IPS-18c (cell line): ENCODE measurements at regions not wholly inside any gene's neighbourhood (a gene's known extent, or its start where the extent isn't known, plus 50 kb on each side); places are given as distances from the start of the nearest gene placed in this dataset.

Experiments
- H3K4me3 ChIP-seq: 2 replicates; pipeline ENCODE4 v1.7.0; 2013; ENCODE audit warnings: low read depth, mild to moderate bottlenecking, low read length, moderate library complexity; ENCODE audit not compliant: insufficient read depth
- H3K9me3 ChIP-seq: one replicate; pipeline ENCODE4 v1.6.1; 2013; ENCODE audit warnings: mild to moderate bottlenecking, low read length, moderate library complexity; ENCODE audit not compliant: control insufficient read depth, insufficient read depth

DNA sequence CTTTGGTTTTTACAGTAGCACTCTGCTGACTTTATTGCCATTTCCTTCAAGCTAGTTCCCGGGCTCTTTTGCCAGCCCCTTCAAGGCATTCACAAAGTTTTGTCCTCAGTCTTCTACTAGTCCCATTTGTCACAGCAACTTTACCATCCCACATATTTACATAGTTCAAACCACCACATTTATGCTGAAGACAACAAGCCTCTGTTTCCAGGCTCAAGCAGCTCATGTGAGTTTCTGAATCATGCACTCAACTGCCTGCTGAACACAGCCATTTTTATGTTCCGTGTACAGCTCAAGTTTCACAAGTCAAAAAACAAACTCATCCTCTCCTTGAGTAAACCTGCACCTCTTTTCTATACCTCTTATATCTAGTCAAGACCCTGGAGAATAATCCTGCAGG lies 977.0 kb upstream of the SLC10A2 start:
- H3K9me3 ChIP-seq = no peaks in the 10 kb centered on the region

DNA sequence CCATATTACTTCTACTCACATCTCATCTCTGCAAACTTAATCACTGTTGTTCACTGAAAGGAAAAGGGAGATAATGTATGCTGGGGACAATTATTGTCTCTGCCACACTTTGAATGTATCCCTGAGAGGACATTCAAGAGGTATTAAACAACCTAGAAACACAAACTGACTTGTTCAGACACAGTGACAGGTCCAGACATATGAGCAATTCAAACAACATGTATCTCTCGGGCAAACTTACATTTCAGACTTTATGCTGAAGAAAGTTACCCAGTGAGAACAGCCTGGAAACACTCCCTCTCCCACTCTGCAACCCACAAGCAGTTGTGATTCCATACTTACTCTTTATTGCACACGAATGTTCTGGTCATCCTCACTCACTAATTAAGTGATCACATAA lies 968.7 kb upstream of the SLC10A2 start:
- H3K4me3 ChIP-seq = no peak overlapping the region

More for the DNA sequence above, 977.0 kb upstream of the SLC10A2 start:
- no peak overlapping the region for H3K4me3 ChIP-seq

DNA sequence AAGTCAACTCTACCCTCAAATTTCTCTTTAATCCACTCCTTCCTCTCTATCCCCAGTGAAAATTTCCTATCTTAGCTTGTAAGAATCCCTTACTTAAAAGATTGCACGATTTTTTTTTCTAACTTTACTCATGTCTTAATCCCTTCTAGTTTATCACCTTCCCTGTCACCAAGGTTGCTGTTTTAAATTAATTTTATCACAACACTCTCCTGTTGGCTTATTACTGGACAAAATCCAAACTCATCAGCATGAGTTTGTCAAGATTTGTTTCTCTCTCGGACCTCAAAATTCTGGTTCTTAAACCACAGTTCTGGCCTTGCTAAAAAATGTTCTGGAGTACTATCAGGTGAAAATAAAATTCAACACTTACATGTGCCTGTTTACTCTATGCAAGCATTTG lies 959.1 kb upstream of the SLC10A2 start:
- Histone ChIP-seq H3K9me3 (no peaks in the 10 kb centered on the region), H3K4me3 (no peak overlapping the region)

More for the DNA sequence above, 968.7 kb upstream of the SLC10A2 start:
- no peaks in the 10 kb centered on the region for H3K9me3 ChIP-seq

DNA sequence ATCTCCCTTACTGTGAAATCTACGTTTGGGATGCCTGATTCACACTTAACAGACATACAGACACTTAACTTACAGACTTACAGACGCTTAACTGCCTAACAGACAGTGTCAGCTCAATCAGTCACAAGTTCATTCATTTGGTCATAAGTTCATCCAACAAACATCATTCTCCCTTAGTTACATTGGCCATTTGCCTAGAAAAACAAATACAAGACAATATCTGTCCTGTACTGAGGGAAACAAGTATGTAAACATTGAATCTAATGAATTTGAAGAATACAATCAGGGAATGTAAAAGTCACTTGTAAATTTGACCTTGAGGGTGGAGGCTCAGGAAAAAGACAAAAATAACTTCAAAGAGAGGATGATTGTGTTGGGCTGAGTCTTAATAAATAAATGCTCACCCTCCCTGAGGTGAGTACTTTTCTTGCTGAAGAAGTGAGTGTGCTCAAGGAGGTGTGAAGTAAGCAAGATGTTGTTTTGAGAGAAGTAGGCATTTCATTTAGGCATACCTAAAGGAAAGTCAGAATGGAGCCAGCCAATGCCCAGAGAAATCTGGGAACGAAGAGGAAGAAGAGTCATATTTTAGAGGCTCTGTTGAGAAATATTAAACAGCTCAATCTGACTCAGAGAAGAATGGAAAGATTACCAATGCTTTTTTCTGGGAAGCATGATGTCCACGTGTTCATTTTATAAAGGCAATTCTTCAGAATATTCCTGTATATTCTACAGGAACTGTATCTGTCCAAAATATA lies 958.4 kb upstream of the SLC10A2 start:
- H3K4me3 ChIP-seq = no peak overlapping the region
- no peaks in the 10 kb centered on the region for H3K9me3 ChIP-seq

DNA sequence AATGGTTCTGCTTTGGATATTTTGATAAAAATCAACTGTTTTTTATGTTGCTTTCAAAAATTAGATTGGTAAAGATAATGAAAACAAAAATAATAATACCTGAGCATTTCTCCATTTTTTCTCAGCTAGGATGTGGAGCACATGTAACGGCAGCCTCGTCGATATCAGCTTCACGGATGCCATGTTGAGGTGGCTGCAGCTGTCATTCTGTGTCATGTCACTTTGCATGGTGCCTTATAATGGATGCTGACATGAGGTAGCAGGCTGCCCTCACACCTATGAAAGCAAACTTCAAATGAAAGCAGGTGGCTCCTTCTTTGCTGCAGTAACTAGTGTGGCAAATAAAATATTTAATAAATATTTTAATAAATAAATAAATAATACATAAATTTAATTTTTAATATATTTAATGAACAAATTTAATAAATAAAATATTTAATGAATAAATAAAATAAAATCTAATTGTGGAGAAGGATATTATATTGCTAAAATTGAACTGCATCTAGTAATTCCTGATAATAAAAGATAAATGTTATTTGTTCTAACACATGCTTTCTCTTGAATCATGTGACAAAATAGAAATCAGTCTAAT lies 955.7 kb upstream of the SLC10A2 start:
- Histone ChIP-seq H3K9me3 (no peaks in the 10 kb centered on the region), H3K4me3 (no peak overlapping the region)

DNA sequence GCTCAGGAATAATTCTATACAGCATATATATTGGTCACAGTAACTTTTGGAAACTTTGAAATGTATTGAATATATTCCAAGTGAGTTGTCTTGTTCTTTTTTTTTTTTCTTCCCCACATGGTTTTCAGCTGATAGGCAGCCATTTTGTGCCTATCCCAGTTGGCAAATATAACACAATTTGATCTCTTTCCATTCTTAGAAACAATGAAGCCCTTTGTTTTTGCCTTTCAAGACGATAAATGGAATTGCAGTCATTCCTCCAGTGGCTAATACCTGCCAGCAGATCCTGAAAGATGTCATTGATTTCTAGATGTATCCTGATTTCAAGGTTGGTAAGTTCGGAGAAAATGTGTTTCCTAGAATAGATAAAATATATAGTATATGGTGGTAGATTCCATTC lies 951.1 kb upstream of the SLC10A2 start:
- no peaks in the 10 kb centered on the region for H3K9me3 ChIP-seq
- H3K4me3 ChIP-seq = no peak overlapping the region

GRCh38 chr13:104015646-104016396 lies 949.6 kb upstream of the SLC10A2 start:
- no peak overlapping the region for H3K4me3 ChIP-seq
- no peaks in the 10 kb centered on the region for H3K9me3 ChIP-seq

DNA sequence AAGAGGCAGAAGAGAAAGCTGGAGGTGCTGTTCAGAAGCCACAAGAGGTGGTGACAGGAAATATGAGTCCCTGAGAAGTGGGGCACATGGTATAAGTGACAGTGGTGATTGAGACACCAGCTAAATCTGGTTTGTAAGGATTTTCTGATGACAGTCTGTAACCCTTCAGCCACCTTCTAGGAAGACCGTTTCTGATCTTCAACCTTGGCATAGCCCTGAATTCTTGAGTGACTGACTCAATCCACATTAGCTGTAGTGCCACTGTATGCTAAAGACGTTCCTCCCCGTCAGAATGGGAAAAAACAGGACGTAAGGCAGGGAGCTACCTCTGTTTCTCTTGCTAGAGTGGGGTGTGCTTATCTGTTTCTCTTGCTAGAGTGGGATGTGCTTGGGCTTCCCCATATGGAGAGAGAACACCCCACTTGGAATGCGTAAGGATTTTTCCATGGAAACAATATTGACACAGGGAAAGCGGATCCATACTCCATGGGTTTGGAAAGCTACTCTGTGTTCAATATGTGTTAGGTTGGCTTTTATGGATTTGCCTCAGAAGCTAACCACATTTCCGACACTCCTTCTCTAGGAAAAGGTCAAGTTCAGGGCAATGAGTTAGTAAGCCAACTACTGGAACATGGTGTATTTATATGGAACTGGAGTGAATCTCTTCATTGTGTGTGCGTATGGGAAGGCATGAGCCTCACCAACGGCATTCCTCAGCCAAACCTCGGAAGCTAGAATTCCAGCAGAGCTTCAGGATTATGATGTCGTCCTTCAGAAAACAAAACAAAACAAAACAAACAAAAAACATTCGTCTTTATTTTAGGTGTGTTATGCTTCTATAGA lies 948.8 kb upstream of the SLC10A2 start:
- Histone ChIP-seq H3K4me3 (no peak overlapping the region), H3K9me3 (no peaks in the 10 kb centered on the region)

DNA sequence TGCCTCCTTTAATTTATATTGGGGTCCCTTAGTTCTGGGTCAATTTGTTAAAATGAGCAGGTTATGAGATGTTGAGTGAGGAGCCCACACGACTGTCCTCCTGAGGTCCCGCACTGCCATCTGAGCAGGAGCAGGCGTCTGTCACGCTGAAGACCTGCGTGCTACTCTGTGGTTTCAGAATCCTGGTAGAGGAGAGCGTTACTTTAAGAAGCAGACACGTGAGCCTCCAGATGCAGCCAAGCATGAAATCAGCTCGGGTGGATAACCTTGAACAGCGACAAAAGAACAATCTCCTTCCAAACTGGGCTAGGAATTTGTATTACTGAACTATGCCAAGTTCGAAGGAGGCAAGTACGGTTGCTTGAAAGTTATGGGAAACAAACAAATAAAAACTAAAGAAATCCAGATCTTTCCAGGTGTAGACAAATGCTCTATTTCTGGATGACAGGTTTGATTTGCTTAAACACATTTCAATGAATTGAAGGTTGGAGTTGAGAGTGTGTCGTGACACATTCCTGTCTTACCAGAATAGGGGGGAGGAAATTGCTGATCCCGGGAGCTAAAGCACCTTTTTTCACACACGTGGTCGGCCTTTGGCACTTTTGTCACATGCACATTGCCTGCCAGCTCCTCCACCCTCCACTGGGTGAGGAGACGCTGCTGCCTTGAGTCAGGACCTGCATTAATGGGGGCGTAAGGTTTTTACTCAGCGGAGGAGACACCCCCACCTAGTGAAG lies 945.5 kb upstream of the SLC10A2 start:
- no peak overlapping the region for H3K4me3 ChIP-seq
- no peaks in the 10 kb centered on the region for H3K9me3 ChIP-seq

DNA sequence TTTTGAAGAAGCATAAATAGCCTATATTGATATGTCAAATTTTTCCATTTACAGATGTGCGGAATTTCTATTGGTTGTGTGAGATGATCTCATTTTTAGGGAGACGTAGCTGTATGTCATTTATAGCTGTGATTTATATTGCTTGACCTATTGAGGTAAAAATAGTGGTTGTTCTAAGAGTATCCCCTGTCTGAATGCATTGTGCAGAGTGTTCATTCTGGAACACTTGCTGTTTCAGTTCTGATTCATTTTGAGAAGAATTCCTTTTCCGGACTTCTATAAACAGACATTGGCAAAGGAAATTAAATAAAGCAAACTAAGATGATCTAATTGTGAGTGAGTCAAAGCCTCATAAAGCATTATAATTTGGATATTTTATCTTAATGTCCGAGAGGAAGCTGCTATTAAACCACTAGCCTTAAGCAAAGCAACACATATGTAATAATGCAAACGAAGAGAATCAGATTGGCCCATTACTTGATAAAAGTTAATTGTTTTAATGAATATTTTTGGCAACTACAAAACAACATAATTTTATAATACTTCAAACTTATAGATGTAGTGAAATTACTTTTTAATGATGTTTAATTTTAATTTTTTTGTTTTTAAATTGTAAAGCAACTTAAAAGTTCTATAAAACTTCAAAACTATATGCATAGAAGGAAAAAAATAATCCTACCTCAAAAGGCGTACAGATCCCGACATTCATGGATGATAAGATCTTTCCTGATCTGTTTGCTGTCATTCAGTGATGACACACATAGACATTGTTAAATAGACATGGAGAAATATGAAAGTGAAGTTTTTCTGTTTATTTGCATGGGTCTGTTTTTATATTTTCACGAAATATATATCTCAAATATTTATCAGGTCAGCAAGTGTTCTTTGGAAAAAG lies 942.6 kb upstream of the SLC10A2 start:
- Histone ChIP-seq H3K9me3 (no peaks in the 10 kb centered on the region), H3K4me3 (no peak overlapping the region)

DNA sequence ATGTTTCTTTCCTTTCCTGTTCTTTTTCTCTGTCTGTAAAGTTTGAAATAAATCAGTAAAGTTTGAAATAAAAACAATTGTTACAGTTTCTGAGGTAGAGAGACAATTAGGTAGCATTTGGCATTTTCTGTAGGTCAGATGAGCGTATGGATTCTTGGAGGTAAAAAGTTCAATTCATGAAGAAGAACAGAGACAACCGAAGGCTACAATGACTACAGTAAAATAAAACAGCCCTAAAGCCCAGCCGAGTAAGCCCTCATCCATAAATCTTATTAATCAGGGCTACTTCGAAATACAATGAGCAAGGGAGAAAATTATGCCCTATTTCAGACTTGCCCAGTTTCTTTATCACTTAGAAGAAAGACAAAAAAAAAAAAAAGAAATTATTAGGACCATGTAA lies 941.9 kb upstream of the SLC10A2 start:
- H3K4me3 ChIP-seq = no peak overlapping the region
- H3K9me3 ChIP-seq = no peaks in the 10 kb centered on the region

DNA sequence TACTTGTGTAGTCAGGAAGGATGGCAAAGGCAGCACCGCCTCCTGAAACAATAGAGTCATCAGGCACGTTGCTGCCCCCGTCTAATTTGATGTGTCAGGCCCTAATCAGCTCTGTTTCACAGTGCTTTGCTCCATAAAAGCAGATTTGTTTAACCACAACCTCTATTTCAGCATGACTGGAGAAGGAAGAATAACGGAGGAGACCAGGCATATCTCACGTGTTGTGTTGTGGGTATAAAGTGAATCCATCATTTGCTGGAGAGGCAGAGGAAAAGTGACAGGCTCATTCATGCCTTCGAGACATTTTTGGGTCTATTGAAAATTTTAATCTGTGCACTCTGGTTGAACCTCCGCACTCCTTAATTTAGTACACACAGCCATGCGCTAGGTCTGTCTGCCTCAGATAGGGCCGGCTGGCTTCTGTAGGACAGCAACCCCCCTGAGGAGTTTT lies 940.4 kb upstream of the SLC10A2 start:
- Histone ChIP-seq H3K4me3 (no peak overlapping the region), H3K9me3 (no peaks in the 10 kb centered on the region)

DNA sequence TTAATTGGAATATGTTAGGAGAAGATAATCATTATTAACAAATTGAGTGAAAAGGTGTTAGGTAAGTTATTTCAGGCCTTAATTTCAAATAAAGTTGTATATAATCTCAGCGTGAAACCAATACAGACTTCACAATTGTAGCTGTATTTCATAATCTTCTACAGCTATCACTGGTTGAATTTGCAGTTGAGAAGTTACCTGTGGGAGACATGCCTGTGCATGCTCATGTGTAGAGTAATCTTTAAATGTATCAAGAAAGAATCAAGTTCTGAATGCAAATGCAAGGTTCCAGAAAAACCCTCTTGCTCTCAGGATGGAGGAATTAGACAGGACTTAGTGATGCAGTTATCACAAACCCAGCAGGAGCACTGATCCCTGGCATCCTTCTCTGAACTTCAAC lies 938.4 kb upstream of the SLC10A2 start:
- H3K4me3 ChIP-seq = no peak overlapping the region
- no peaks in the 10 kb centered on the region for H3K9me3 ChIP-seq

- no peak overlapping the region for H3K4me3 ChIP-seq
- H3K9me3 ChIP-seq = no peaks in the 10 kb centered on the region
Observed at GRCh38 chr13:104002216-104002615, 936.0 kb upstream of the SLC10A2 start.

DNA sequence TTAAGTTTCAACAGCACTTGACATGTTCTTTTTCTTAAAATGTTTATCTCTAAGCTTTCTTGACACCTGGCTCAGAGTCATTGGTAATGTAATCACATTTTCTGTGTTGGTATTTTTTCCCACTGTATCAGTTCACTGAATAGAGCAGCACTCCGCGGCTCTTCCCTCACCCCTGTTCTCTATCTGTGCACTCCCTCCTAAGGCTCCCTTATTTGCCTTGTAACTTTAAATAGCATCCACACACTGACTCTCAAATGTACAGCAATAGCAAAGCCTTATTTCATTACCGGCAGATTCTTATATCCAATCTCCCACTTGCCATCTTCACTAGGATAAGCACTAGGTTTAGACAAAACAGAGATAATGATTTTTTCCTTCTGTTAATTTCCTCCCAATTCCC lies 935.5 kb upstream of the SLC10A2 start:
- Histone ChIP-seq H3K9me3 (no peaks in the 10 kb centered on the region), H3K4me3 (no peak overlapping the region)

DNA sequence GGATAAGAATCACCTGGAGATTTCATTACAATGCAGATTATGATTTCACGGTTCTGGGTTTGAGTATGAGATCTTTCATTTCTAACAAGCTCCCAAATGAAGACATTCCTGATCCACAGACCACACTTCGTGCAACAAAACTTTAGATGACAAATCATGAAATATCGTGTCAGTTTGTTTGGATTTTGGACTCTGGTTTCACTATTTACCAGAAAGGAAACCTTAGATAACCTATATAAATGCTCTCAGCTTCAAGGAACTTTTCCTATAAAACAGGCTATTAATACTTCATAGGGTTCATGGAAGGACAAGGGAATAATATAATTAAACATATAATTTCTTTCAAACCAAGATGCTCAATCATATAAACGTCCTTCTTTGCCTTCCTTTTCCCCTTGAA lies 930.5 kb upstream of the SLC10A2 start:
- Histone ChIP-seq H3K4me3 (no peak overlapping the region), H3K9me3 (no peaks in the 10 kb centered on the region)
